ENCODE measurements at regions not wholly inside any gene's neighbourhood (a gene's known extent, or its start where the extent isn't known, plus 50 kb on each side); places are given as distances from the start of the nearest gene placed in this dataset.

DNA sequence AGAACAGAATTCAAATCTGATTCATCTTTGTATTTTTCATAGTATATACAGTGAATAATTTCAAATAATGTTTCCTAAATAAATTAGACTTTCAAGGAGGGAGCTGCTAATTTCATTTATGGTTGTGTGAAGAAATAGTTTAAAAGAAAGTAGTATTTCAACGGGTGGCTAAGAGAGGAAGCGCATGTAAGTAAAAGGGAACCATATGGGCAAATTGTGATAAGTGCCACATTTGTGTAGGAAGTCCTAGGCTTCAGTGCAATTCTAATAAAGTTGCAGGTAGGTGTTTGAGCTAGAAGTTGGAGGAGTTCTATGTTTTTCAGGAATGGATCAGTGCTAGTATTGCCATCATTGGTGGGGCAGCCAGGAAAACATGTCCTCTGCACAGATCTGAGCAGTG is 178.8 kb upstream of the PRDM1 start:
- intact Hi-C loops (cut with micrococcal nuclease; ENCODE audit: unreplicated experiment): no loop called here
- Histone ChIP-seq H4K20me1 (ENCODE audit: insufficient read depth, low read length) (no peaks in the 10 kb centered on the region), H3K27ac (ENCODE audit: low read depth, low read length, poor library complexity, severe bottlenecking) (no peak overlapping the region), H3K9me2 (ENCODE audit: insufficient read depth, low read length) (no peaks in the 10 kb centered on the region), H2AFZ (ENCODE audit: low read length) (no peak overlapping the region), H3K4me1 (ENCODE audit: insufficient read depth, low read length, poor library complexity, severe bottlenecking) (peaks cover 48% of the 10 kb centered on the region), H3K4me2 (ENCODE audit: low read length) (no peak overlapping the region), H3K79me2 (ENCODE audit: insufficient read depth, low read depth, low read length) (no peaks in the 10 kb centered on the region), H3K4me3 (ENCODE audit: low read depth, low read length, poor library complexity, severe bottlenecking) (no peak overlapping the region), H3K36me3 (ENCODE audit: insufficient read depth, low read length) (no peaks in the 10 kb centered on the region), H3K9me3 (ENCODE audit: low read length) (no peaks in the 10 kb centered on the region)
- TF ChIP-seq EZH2phosphoT487 (IDR thresholded peaks at IDR 0.05; ENCODE audit: borderline replicate concordance, low read depth, low read length): no peak
- TF ChIP-seq, protein P1, sequence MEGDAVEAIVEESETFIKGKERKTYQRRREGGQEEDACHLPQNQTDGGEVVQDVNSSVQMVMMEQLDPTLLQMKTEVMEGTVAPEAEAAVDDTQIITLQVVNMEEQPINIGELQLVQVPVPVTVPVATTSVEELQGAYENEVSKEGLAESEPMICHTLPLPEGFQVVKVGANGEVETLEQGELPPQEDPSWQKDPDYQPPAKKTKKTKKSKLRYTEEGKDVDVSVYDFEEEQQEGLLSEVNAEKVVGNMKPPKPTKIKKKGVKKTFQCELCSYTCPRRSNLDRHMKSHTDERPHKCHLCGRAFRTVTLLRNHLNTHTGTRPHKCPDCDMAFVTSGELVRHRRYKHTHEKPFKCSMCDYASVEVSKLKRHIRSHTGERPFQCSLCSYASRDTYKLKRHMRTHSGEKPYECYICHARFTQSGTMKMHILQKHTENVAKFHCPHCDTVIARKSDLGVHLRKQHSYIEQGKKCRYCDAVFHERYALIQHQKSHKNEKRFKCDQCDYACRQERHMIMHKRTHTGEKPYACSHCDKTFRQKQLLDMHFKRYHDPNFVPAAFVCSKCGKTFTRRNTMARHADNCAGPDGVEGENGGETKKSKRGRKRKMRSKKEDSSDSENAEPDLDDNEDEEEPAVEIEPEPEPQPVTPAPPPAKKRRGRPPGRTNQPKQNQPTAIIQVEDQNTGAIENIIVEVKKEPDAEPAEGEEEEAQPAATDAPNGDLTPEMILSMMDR (conservative IDR thresholded peaks at IDR 0.05; ENCODE audit: low read length): no peak
- CTCF ChIA-PET (ENCODE audit: unreplicated experiment): interaction anchor here (1.2 kb wide), 1 partner anchor 13 kb away, joined by 3 read pairs; no protein-coding TSS in a partner anchor
- BruUV-seq (replicated peaks): no TSS peak
- POLR2A ChIA-PET: interaction anchor here (0.7 to 1.7 kb wide), 4 partner anchors 9 to 41 kb away, joined by 3 to 7 read pairs (median 4); no protein-coding TSS in a partner anchor
- DNase-seq (ENCODE audit: low spot score): no peak

DNA sequence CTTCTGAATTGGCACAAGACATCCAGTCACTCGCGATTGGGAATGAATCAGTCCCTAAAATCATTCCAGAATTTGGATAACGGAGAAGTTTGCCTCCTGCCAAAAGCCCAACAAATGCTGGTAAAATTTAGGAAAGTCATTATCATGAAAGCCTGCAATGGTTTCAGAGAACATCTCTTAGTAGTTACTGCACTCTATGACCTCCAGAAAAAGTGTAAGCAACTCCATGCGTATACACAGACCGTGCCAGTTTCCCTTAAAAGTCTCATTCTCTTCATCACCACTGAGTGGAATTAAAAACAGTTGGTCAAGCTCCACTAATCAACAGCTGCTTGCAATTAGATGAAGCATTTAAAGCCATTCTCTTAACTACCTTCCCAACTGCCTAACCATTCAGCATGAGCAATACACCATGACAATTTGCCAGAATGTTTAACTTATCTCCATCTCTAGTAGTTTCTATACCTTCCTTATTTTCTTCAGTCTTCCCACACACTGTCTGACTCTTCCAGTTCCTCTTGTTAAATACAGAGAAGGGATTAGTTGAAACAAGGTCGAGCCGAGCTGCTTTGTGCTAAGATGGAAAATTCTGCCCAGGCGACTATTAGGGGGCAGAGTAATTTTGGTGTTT is 183.6 kb upstream of the PRDM1 start:
- BruUV-seq (replicated peaks): no TSS peak
- peak; percentile 83 for DNase-seq (ENCODE audit: low spot score)
- Histone ChIP-seq H3K4me3 (ENCODE audit: low read depth, low read length, poor library complexity, severe bottlenecking) (peak overlapping the region; percentile 33), H3K9me2 (ENCODE audit: insufficient read depth, low read length) (no peaks in the 10 kb centered on the region), H3K4me2 (ENCODE audit: low read length) (peak overlapping the region; percentile 50), H3K27ac (ENCODE audit: low read depth, low read length, poor library complexity, severe bottlenecking) (peak overlapping the region; percentile 77), H3K9me3 (ENCODE audit: low read length) (no peaks in the 10 kb centered on the region), H2AFZ (ENCODE audit: low read length) (peak overlapping the region; percentile 68), H3K79me2 (ENCODE audit: insufficient read depth, low read depth, low read length) (no peaks in the 10 kb centered on the region), H3K36me3 (ENCODE audit: insufficient read depth, low read length) (no peaks in the 10 kb centered on the region; the same call in 1 of the 2 replicates), H4K20me1 (ENCODE audit: insufficient read depth, low read length) (no peaks in the 10 kb centered on the region), H3K4me1 (ENCODE audit: insufficient read depth, low read length, poor library complexity, severe bottlenecking) (peaks cover 78% of the 10 kb centered on the region)
- intact Hi-C loops (cut with micrococcal nuclease; ENCODE audit: unreplicated experiment): no loop called here
- TF ChIP-seq, protein P1 (conservative IDR thresholded peaks at IDR 0.05; ENCODE audit: low read length): no peak
- no peak for TF ChIP-seq EZH2phosphoT487 (IDR thresholded peaks at IDR 0.05; ENCODE audit: borderline replicate concordance, low read depth, low read length)
- CTCF ChIA-PET (ENCODE audit: unreplicated experiment): no interaction called here
- POLR2A ChIA-PET: interaction anchor here (0.7 to 1.6 kb wide), 7 partner anchors 8 to 89 kb away, joined by 3 to 6 read pairs (median 4); no protein-coding TSS in a partner anchor

DNA sequence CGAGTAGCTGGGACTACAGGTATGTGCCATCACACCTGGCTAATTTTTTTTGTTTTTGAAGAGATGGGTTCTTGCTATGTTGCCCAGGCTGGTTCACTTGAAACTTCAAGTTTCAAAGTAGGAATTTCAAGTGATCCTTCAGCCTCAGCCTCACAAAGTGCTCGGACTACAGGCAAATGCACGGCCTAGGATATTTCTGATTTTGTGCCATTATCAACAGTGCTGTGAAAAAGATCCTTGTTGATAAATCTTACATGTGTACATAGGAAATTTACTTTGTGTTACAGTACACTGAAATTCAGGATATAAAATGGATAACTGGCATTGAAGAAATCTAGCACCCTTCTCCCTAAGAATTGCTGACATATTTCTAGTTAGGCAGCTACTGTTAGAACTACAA is 184.6 kb upstream of the PRDM1 start:
- no peaks in the 10 kb centered on the region for H3K9me3 ChIP-seq (ENCODE audit: low read length)
- no peak overlapping the region for H3K4me3 ChIP-seq (ENCODE audit: low read depth, low read length, poor library complexity, severe bottlenecking)
- no peak for DNase-seq (ENCODE audit: low spot score)
- no peaks in the 10 kb centered on the region for H3K9me2 ChIP-seq (ENCODE audit: insufficient read depth, low read length)
- peak overlapping the region; percentile 7; the same call in 1 of the 2 replicates for H3K4me2 ChIP-seq (ENCODE audit: low read length)
- H3K79me2 ChIP-seq (ENCODE audit: insufficient read depth, low read depth, low read length): no peaks in the 10 kb centered on the region
- intact Hi-C loops (cut with micrococcal nuclease; ENCODE audit: unreplicated experiment): no loop called here
- no peaks in the 10 kb centered on the region for H4K20me1 ChIP-seq (ENCODE audit: insufficient read depth, low read length)
- ChIA-PET POLR2A (interaction anchor here (0.6 to 4.8 kb wide), 12 partner anchors 10 to 501 kb away, joined by 3 to 22 read pairs (median 4); no protein-coding TSS in a partner anchor), CTCF (ENCODE audit: unreplicated experiment) (no interaction called here)
- peaks cover 86% of the 10 kb centered on the region for H3K4me1 ChIP-seq (ENCODE audit: insufficient read depth, low read length, poor library complexity, severe bottlenecking)
- H3K27ac ChIP-seq (ENCODE audit: low read depth, low read length, poor library complexity, severe bottlenecking): peak overlapping the region; percentile 77
- H3K36me3 ChIP-seq (ENCODE audit: insufficient read depth, low read length): no peaks in the 10 kb centered on the region; the same call in 1 of the 2 replicates
- H2AFZ ChIP-seq (ENCODE audit: low read length): peak overlapping the region; percentile 68; the same call in 1 of the 2 replicates
- BruUV-seq (replicated peaks): no TSS peak
- no peak for TF ChIP-seq EZH2phosphoT487 (IDR thresholded peaks at IDR 0.05; ENCODE audit: borderline replicate concordance, low read depth, low read length)
- TF ChIP-seq, protein P1 (conservative IDR thresholded peaks at IDR 0.05; ENCODE audit: low read length): no peak

Measured in OCI-LY7 (cell line).